Brain pericyte (primary cell): ENCODE measurements at regions not wholly inside any gene's neighbourhood (a gene's known extent, or its start where the extent isn't known, plus 50 kb on each side); places are given as distances from the start of the nearest gene placed in this dataset.
A peak's percentile ranks its signal among the peaks of the same experiment; 100 is the strongest.

Experiments used
- DNase-seq: peaks from one replicate; pipeline ENCODE4 v3.0.0-alpha.2; 2012; ENCODE audit warnings: low read depth, low spot score

GRCh38 chr10:42932735-42933447 is 144.0 kb upstream of the RET start:
- no peak for DNase-seq

- DNase-seq = peak; percentile 42
Measured at GRCh38 chr10:42933448-42934340, 143.2 kb upstream of the RET start.

- no peak for DNase-seq
Measured at GRCh38 chr10:42934351-42934811, 142.5 kb upstream of the RET start.

GRCh38 chr10:42934842-42935241 is 142.0 kb upstream of the RET start:
- DNase-seq = no peak

DNA sequence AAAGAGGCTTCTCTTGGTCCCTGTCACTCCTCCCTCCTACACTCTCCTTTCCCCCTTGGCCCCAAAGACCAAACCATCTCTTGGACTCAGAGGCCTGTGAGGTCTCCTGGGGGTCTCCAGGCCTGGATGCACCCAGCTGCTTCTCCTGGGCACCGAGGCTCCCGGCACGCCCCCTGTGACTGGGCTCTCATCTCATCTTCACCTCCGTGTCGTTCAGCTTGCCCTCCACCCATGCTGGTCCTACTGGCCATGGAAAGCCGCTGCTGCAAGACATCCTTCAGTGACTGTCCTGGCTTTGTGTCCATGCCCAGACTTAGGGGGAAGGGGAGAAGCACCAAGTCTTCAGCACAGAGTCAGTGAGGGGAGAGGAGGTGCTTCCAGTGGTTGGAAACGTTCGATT is 141.4 kb upstream of the RET start:
- DNase-seq = no peak

DNA sequence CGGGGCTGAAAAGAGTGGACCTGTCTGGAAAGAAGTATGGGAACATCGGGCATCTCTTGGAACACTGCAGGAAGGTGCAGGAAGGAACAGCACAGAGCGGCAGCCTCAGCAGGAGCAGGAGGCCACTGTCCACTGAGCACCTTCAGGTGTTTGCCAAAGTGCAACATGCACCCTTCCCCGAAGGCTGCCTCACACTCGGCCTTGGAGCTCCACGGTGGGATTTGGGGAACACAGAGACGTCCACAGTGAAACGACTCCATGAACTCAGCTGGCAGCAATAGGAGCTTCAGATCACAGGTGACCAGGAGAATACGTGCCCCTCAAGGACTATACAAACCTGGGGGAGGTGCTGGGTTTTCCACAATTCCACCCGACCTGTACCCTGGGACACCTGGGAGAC is 140.3 kb upstream of the RET start:
- no peak for DNase-seq

- no peak for DNase-seq
Measured at GRCh38 chr10:42937048-42937447, 139.8 kb upstream of the RET start.

- no peak for DNase-seq
Measured at GRCh38 chr10:42937649-42938180, 139.2 kb upstream of the RET start.

DNA sequence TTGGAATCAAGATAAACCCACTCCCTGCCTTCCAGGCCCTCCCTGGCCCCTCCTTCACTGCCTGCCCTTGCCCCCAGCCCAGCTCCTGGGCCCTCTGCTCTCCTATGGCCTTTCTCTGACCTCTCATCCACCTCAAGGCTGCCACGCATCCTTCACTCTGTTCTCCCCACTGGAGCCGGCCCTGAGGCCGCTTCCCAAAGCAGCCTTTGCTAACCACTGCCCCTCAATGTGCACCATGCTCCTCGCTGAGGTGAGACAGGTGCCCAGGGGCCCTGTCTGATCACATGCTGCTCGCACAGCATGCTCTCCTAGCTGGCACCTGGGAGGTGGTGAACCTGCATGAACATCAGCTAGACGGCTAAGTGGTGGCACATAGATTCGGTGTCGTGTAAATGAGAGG is 138.5 kb upstream of the RET start:
- DNase-seq = no peak

DNA sequence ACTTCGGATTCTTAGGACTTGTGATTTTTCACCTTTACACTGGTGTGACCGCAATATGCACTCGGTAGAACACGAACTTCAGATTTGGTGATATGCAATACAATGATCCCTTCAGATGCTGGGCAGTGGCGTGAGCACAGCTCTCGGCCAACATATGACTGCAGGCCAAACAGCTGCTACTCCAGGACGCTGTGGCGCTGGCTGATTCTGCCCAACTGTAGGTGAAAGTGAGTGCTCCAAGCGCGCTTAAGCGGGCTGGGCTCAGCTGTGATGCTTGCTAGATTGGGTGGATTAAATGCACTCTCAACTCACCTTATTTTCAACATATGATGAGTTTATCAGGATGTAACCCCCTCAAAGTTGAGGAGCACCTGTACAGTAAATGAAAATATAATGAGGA is 137.6 kb upstream of the RET start:
- no peak for DNase-seq

DNA sequence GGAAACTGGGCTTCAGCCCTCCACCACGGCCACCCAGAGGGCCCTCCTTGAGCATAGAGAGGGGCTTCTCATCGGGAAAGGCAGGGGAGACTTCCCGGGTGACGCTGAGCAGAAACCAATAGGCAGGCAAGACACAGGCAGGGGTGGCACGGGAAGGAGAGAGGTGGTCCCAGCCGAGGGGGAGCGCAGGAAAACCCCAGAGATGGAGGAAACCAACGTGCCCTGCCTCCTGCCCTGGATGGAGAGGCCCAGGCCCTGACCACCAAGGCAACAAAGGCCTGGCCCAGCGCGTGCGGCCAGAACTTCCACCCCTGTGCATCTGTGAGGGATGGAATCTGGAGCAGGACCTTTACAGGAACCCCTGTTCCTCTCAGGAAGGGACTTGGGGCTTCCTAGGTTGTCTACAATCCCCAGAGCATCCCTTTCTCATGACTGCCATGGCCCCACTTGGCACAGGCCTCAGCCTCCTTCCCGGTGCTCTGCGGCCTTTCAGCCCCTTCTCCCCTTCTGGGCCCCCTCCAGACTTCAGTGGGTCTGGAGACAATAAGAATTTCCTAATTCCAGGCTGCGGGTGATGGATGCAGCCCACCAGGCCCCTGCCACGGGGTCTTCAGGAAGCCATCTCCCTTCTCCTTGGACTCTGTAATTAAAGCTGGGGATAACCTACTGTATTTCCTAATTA is 137.0 kb upstream of the RET start:
- DNase-seq = no peak

DNA sequence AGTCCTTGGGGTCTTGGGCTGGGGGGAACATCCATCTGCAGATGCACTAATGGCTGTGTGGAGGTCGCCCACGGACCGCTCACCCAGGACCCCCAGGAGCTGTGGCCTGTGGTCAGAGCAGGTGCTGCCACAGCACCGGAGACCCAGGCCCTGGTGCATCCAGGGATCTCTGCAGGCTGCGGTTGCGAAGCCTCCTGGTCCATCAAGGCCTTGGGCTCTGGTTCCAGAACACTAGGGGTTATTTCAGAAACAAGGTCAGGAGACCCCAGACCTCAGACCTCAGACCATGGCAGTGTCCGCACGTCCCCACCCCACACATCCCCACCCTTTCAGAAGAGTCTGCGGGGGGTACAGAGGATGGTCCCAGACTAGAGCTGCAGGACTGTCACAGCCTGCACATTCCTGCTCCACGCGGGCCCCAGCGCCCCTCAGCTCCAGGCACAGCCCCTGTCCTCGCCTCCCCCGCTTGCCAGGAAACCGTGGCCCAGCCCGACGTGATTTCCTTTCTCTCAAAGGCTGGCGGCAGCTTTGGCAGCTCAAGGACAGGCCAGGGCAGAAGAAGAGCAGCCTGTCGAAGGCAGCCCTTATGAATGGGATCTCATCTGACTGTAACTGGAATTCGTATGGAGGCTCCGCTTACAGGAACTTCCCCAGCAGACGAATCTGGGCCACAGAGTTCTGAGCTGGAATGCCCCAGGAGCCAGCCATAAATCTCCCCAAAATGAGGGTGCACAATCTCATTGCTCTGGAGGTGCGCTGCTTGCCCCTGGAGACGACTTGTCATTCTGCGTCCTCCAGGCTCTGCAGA is 136.2 kb upstream of the RET start:
- no peak for DNase-seq

DNA sequence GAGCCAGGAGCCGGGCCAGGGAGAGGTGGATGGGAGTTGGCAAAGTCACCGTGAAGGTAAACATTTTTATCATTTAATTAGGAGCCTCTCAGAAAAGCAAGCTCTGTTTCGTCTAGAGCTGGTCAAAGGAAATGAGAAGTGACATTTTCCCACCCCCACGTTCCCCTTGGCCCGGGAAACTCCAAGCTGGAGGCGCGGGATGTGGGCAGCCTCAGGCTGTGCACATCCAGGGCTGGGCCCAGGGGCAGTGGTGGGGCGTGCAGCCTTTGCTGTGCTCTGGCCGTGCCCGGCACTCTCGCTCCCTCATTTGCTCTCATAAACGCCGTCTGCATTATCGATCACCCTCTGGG is 135.6 kb upstream of the RET start:
- DNase-seq = no peak

DNA sequence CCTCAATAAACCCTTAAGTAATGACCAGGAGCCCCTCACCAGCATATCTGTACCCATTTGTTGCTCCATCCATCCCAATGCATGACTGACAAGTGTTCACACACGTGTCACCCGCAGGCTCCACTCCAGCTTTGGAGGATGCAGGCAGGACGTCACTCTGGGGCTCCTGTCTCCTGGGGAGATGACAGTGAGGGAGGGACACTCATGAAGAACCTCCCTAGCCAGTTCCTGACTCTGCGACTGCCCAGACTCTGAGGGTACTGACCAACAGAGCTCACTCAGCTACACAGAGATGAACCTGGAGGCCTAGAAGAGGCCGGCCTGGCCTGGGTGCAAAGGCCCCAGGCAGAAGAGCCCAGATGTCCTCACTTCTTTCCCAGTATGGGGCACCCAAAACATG is 135.1 kb upstream of the RET start:
- no peak for DNase-seq

DNA sequence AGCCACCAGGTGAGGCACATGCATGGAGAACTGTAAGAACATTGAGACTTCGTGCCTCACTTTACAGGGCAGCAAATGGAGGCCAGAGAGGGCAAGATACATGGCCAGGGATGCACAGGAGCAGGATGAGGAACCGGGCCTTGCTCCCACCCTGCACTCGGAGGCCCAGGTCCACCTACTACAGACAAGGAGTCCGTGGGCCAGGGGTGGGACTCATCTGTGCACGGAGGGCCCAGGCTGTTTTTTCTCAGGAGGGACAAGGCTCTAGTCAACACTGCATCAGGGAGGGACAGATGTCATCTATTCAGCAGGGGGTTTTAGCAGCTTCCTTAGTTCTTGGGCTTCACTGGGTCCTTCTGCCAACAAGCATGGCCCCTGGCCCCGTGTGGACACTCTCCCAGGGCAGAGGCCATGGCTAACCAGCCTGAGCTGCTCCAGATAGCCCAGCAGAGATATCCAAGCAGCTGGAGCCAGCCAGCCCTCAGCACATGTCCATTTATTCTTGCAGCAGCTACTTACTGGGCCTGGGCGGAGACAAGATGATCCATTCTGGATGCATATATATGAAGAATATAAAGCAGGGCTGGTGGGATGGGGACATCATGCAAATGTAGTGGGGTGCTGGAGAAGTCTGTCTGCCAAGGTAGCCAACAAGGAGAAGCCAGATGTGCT is 134.5 kb upstream of the RET start:
- no peak for DNase-seq

GRCh38 chr10:42943025-42943818 is 133.6 kb upstream of the RET start:
- DNase-seq = no peak

GRCh38 chr10:42948040-42948439 is 128.8 kb upstream of the RET start:
- no peak for DNase-seq

- DNase-seq = no peak
Measured at GRCh38 chr10:42949287-42949686, 127.6 kb upstream of the RET start.

DNA sequence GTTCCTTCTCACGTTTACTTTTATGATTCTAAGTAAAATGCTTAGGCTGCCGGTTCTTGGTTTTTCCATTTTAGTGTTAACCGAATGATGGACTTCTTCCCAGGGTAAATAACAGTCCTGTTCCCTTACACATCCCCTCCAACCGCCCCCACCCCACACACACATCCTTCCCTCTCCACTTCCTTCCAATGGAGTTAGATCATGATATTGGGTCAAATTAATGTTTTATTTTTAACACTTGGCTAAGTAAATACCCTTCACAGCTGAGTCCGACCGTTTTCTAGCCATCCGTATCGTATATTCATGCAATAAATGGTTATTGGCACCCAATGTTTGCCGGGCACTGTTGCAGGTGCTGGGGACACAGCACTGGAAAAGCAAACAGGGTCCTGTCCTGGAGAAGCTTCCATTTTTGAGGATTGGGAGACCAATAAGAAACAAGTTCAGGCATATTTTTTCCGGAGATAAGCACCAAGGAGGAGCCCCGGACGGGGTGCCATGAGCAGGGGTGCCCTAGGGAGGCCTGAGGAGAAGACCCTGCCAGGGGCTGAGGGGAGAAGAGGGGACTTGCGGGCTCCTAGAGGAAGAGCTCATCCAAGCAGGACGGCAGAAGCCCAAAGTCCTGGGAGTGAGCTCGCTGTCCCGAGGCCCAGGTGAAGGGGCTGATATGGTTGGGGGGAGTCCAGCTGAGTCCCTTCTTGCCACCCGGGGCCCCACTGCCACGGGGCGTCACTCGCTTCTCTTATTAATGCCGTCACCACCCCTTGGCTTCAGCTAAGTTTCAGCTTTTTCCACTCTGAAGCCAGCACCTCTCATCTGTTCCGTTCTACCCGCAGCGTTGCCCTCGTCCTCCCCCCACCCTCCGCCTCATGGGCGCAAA is 126.0 kb upstream of the RET start:
- DNase-seq = no peak
